ENCODE measurements at regions not wholly inside any gene's neighbourhood (a gene's known extent, or its start where the extent isn't known, plus 50 kb on each side); places are given as distances from the start of the nearest gene placed in this dataset.

- Histone ChIP-seq H3K27me3 (no peaks in the 10 kb centered on the region), H3K4me3 (no peak overlapping the region), H3K36me3 (no peaks in the 10 kb centered on the region), H3K4me1 (no peaks in the 10 kb centered on the region), H3K27ac (no peak overlapping the region), H3K9me3 (no peaks in the 10 kb centered on the region)
- no peak for DNase-seq (ENCODE audit: low spot score in 2 of 2)
- intact Hi-C loops (cut with DNase I; ENCODE audit: low total_unique reads): no loop called here
- TF ChIP-seq POLR2A (IDR thresholded peaks at IDR 0.05) (no peak), POLR2AphosphoS5 (IDR thresholded peaks at IDR 0.05) (no peak), CTCF (IDR thresholded peaks at IDR 0.05) (no peak)
These were observed 291.0 kb upstream of the SOX11 start for GRCh38 chr2:5401115-5401657.

GRCh38 chr2:5403392-5403791 lies 288.8 kb upstream of the SOX11 start:
- no peak overlapping the region for H3K4me3 ChIP-seq
- intact Hi-C loops (cut with DNase I; ENCODE audit: low total_unique reads): no loop called here
- no peak for DNase-seq (ENCODE audit: low spot score in 2 of 2)

GRCh38 chr2:5409898-5410381 lies 282.2 kb upstream of the SOX11 start:
- no peaks in the 10 kb centered on the region for H3K4me1 ChIP-seq
- TF ChIP-seq POLR2AphosphoS5 (IDR thresholded peaks at IDR 0.05): no peak
- no peak for TF ChIP-seq CTCF (IDR thresholded peaks at IDR 0.05)
- TF ChIP-seq POLR2A (IDR thresholded peaks at IDR 0.05): no peak
- no peaks in the 10 kb centered on the region for H3K27me3 ChIP-seq
- no peaks in the 10 kb centered on the region for H3K36me3 ChIP-seq
- intact Hi-C loops (cut with DNase I; ENCODE audit: low total_unique reads): no loop called here
- DNase-seq (ENCODE audit: low spot score in 2 of 2): no peak
- no peaks in the 10 kb centered on the region for H3K9me3 ChIP-seq
- H3K4me3 ChIP-seq: no peak overlapping the region
- no peak overlapping the region for H3K27ac ChIP-seq

More at GRCh38 chr2:5403392-5403791, 288.8 kb upstream of the SOX11 start:
- no peaks in the 10 kb centered on the region for H3K27me3 ChIP-seq
- H3K27ac ChIP-seq: no peak overlapping the region
- no peaks in the 10 kb centered on the region for H3K4me1 ChIP-seq
- H3K9me3 ChIP-seq: no peaks in the 10 kb centered on the region
- no peaks in the 10 kb centered on the region for H3K36me3 ChIP-seq
- no peak for TF ChIP-seq POLR2AphosphoS5 (IDR thresholded peaks at IDR 0.05)
- TF ChIP-seq CTCF (IDR thresholded peaks at IDR 0.05): no peak
- no peak for TF ChIP-seq POLR2A (IDR thresholded peaks at IDR 0.05)

- DNase-seq (ENCODE audit: low spot score in 2 of 2): no peak
- no peaks in the 10 kb centered on the region for H3K27me3 ChIP-seq
- intact Hi-C loops (cut with DNase I; ENCODE audit: low total_unique reads): no loop called here
- H3K9me3 ChIP-seq: no peaks in the 10 kb centered on the region
- H3K4me3 ChIP-seq: no peak overlapping the region
- H3K27ac ChIP-seq: no peak overlapping the region
- no peaks in the 10 kb centered on the region for H3K4me1 ChIP-seq
- no peaks in the 10 kb centered on the region for H3K36me3 ChIP-seq
- no peak for TF ChIP-seq POLR2A (IDR thresholded peaks at IDR 0.05)
- TF ChIP-seq POLR2AphosphoS5 (IDR thresholded peaks at IDR 0.05): no peak
- no peak for TF ChIP-seq CTCF (IDR thresholded peaks at IDR 0.05)
These were observed 281.0 kb upstream of the SOX11 start for GRCh38 chr2:5410991-5411700.

GRCh38 chr2:5412001-5412400 lies 280.2 kb upstream of the SOX11 start:
- Histone ChIP-seq H3K9me3 (no peaks in the 10 kb centered on the region), H3K27ac (no peak overlapping the region), H3K36me3 (no peaks in the 10 kb centered on the region), H3K4me1 (no peaks in the 10 kb centered on the region), H3K27me3 (no peaks in the 10 kb centered on the region), H3K4me3 (no peak overlapping the region)
- no peak for TF ChIP-seq CTCF (IDR thresholded peaks at IDR 0.05)
- no peak for TF ChIP-seq POLR2A (IDR thresholded peaks at IDR 0.05)
- no peak for TF ChIP-seq POLR2AphosphoS5 (IDR thresholded peaks at IDR 0.05)
- no peak for DNase-seq (ENCODE audit: low spot score in 2 of 2)
- intact Hi-C loops (cut with DNase I; ENCODE audit: low total_unique reads): no loop called here

Data from breast epithelium (tissue), 4 donors.